Mammary epithelial cell (primary cell): ENCODE measurements at regions not wholly inside any gene's neighbourhood (a gene's known extent, or its start where the extent isn't known, plus 50 kb on each side); places are given as distances from the start of the nearest gene placed in this dataset.

Source experiments
- EZH2 ChIP-seq: IDR thresholded peaks from 2 replicates; pipeline ENCODE4 v1.6.1; 2012; ENCODE audit warnings: low read length, inconsistent platforms, borderline replicate concordance
- TF ChIP-seq, protein P1 (sequence below), 2 donors: IDR thresholded peaks in 1 of 2; conservative IDR thresholded peaks in 1 of 2; 2 replicates each; pipeline ENCODE4 v1.5.1; 2011 to 2012; ENCODE audit warnings: inconsistent platforms in 2 of 2, low read length in 2 of 2, mild to moderate bottlenecking in 2 of 2, control low read depth in 1 of 2, low read depth in 1 of 2; ENCODE audit not compliant: insufficient read depth in 1 of 2; ENCODE audit errors: extremely low read depth in 1 of 2

DNA sequence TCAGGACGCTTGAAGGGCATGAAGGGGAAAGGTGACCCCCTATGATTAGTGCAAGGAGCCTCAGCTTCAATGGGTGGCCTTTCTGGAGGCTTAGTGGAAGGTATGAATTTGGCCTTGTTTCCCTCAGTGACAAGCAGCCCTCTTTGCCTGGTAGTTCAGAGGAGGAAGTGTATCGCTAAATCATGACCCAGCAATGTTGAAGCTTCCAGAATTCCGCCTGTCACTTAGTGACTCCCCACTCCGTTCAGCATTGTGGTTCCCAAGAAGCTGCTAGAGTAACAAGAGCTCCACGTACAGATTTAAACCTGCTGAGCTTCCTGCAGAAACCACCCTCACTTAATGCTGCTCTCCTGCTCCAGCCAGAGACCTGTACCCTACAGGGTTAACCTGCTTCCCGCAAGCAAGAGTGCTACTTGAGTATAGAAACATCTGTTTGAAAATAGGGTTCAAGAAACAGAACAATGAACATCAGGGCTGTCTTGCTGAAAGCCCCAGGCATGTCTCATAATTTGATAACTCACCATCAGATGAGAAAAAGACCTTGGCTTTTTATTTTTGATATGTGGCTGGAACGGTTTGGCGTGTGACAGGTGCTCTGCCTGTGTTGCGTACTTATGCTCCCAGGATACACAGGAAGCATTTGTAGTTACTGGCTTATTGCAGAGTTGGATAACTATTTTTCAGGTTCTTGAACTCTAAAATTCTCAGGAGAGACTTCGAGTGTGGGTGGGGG lies 105.2 kb downstream of the UCHL1 start:
- TF ChIP-seq, protein P1, sequence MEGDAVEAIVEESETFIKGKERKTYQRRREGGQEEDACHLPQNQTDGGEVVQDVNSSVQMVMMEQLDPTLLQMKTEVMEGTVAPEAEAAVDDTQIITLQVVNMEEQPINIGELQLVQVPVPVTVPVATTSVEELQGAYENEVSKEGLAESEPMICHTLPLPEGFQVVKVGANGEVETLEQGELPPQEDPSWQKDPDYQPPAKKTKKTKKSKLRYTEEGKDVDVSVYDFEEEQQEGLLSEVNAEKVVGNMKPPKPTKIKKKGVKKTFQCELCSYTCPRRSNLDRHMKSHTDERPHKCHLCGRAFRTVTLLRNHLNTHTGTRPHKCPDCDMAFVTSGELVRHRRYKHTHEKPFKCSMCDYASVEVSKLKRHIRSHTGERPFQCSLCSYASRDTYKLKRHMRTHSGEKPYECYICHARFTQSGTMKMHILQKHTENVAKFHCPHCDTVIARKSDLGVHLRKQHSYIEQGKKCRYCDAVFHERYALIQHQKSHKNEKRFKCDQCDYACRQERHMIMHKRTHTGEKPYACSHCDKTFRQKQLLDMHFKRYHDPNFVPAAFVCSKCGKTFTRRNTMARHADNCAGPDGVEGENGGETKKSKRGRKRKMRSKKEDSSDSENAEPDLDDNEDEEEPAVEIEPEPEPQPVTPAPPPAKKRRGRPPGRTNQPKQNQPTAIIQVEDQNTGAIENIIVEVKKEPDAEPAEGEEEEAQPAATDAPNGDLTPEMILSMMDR (conservative IDR thresholded peaks at IDR 0.05 in 1 of 2, IDR thresholded peaks at IDR 0.05 in 1 of 2; ENCODE audit: extremely low read depth in 1 of 2, insufficient read depth in 1 of 2, low read depth in 1 of 2, low read length in 2 of 2), result no peak
- no peak for TF ChIP-seq EZH2
